GM18519 (cell line): ENCODE measurements at regions not wholly inside any gene's neighbourhood (a gene's known extent, or its start where the extent isn't known, plus 50 kb on each side); places are given as distances from the start of the nearest gene placed in this dataset.

Experiments
- ATAC-seq: cut with Tn5 transposase; IDR thresholded peaks from one replicate; pipeline ENCODE4 v1.9.1; 2021; ENCODE audit warnings: mild to moderate bottlenecking, moderate library complexity; ENCODE audit not compliant: unreplicated experiment, low FRiP score

DNA sequence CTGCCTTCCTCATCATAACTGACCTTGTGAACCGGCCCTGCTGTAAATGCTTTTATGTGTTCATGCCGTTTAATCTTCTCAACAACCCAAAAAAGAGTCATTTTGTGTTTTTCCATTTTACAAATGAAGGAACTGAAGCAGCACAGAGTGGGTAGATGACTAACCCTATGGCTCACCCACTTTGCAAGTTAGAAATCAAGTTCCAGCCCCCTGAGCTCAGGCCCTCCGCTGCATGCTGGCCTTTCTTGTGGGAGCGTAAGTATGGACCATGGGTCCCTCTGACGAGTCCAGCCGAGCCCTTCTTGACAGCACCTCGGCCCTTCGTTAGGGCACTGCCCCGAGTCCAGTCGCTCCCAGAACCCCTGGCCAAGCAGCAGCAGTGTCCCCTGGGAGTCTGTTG, 194.6 kb downstream of the GLI2 start:
- ATAC-seq: no peak

- no peak for ATAC-seq
Measured at GRCh38 chr2:120930864-120931263, 195.2 kb downstream of the GLI2 start.

GRCh38 chr2:120932472-120932871, 196.8 kb downstream of the GLI2 start:
- ATAC-seq: no peak

- ATAC-seq: no peak
Measured at GRCh38 chr2:120932881-120933280, 197.2 kb downstream of the GLI2 start.

DNA sequence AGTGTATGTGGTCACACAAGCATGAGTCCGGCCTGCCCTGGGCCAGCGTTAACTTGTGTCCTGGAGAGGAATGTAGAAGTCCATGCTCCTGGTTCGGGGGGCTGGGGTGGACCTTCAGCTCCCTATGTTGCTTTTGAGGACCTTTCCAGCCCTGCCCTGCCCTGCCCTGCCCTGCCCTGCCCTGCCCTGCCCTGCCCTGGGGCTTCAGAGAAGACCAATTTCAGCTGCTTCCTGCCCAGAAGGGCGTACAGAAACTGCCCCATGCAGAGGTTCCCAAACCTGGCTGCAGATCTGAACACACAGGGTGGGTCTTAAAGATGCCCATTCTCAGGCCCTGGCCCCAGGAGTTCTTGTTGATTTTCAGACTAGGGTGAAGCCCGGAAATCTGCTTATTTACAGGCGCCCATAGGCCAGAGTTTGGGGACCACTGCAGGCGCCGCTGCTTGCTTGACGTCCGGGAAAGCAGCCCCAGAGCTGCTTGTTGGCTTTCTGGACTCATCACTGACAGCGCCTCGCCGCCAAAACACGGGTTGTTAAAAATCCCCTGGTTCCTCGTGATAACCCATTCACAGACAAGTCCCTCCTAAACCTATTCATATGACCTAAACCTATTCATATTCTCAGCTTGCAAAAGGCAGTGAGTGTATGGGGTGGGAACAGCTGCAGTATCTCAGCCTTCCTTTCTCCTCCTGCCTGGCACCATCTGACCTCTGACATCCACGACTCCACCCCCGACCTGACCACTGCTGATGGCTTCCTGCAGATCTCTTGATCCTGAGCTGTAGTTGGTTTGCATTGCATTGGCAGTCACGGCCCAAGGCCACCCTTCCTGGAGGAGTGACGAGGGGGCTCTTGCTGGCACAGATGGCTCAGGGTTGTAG, 198.3 kb downstream of the GLI2 start:
- ATAC-seq: no peak

- ATAC-seq: no peak
Measured at GRCh38 chr2:120934574-120935338, 199.1 kb downstream of the GLI2 start.

GRCh38 chr2:120935339-120936313, 200.0 kb downstream of the GLI2 start:
- no peak for ATAC-seq

- no peak for ATAC-seq
Measured at GRCh38 chr2:120936476-120937334, 201.0 kb downstream of the GLI2 start.

GRCh38 chr2:120937686-120938044, 202.0 kb downstream of the GLI2 start:
- ATAC-seq: no peak

DNA sequence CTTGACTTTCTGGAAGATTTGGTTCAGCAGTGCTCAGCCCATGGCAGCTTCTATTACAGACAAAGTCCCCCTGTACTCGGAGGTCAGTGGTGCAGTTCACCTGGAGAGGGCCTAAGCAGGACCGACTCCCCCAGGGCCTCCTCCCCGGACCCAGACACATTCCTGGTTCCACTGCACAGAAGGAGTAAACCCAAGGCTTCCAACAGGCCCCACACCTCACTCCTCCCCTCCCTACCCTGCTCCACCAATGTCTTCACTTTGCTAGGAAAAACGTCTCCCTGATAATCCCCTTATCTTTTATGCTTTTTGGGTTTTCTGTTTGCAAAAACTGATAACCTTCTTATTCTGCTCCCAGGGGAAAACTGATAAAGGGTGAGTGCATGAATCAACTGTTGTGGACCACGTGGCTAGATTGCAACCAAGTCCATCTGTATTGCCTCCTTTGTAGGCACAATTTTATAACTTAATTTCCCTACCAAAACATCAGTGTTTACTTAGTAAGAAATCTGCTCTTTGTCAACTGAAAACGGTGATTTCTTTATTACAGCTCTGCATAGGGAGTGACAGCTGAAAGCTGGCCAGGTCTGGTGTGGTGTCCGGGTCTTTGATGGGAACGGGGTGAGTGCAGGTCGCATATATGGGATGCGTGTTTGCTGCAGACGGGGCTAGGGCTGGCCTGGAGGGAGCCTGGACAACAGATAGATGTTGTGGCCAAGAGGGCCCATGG, 202.5 kb downstream of the GLI2 start:
- no peak for ATAC-seq

DNA sequence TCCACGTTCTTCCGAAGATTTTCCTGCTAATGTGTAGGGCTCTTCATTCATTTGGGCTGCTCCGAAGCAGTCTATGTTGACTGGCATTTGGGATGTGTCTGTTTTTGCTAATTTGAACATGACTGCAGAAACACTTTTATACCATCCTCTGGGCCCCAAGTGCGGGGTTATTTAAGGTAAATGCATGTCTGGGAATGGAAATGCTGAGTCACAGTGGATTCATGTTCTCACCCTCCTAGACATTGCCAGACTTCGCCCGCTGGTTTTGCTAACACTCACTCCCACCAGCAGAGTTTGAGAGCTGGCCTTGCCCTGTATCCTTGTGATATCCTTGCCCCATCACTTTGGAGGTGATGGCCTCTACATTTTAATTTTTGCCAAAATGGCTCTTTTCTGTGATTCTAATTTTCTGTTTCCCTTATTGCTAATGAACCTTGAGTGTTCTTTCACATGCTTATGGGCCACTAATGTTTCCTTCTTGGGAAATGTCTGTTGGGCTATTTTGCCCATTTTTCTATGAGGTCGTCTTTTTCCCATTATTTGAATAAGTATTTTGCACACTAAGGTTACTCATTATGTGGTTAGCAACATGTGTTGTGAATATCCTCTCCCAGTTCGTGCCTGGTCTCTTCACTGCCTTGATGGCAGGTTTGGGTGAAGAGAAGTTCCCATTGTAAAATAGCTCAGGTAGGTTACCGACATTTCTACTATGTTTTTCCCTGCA, 204.1 kb downstream of the GLI2 start:
- no peak for ATAC-seq

- no peak for ATAC-seq
Measured at GRCh38 chr2:120940319-120940696, 204.6 kb downstream of the GLI2 start.

DNA sequence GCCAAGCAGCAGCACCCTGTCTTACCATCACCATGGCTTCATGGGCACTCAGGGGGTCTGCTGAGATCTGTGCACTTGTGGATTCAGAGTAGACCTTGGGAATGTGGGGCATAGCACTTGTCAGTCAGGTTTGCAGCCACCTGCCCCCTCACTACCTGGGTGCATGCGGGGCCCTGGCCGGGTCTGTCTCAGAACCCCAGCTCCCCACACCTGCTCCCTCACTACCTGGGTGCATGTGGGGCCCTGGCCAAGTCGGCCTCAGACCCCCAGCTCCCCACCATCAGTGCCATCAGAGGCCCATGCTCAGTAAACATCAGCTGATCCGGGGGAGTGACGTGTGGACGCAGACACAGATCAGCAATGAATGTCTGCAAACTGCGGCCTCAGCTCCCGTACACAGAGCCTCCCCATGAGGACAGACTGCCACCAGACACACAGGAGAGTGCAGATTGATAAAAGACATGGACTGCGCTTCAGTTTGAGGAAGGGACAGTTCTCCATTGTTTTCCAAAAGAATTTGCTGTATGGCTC, 205.1 kb downstream of the GLI2 start:
- no peak for ATAC-seq

- ATAC-seq: no peak
Measured at GRCh38 chr2:120941571-120942120, 206.0 kb downstream of the GLI2 start.

DNA sequence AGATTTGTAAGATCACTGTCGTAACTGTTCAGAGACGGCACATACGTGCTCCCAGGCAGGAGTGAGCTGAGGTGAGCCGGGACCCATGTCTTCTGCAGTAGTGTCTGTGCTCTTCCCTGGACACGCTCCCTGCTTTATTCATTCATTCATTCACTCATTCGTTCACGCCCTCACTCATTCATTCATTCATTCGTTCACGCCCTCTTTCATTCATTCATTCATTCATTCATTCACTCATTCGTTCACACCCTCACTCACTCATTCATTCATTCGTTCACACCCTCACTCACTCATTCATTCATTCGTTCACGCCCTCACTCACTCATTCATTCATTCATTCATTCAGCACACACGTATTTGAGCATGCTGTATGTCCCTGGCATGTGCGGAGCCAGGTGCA, 207.0 kb downstream of the GLI2 start:
- no peak for ATAC-seq

GRCh38 chr2:120943403-120944034, 207.9 kb downstream of the GLI2 start:
- ATAC-seq: no peak

- ATAC-seq: no peak
Measured at GRCh38 chr2:120944575-120944974, 208.9 kb downstream of the GLI2 start.
